HG02981 (cell line): ENCODE measurements at regions not wholly inside any gene's neighbourhood (a gene's known extent, or its start where the extent isn't known, plus 50 kb on each side); places are given as distances from the start of the nearest gene placed in this dataset.
"Not testable (repeated sequence)": the region's sequence is repeated elsewhere in the genome, so short reads cannot be mapped to it uniquely, and the experiment has no call there.

Experiments used
- ATAC-seq: cut with Tn5 transposase; IDR thresholded peaks from one replicate; pipeline ENCODE4 v1.9.1; 2021; ENCODE audit warnings: mild to moderate bottlenecking, moderate library complexity; ENCODE audit not compliant: unreplicated experiment

DNA sequence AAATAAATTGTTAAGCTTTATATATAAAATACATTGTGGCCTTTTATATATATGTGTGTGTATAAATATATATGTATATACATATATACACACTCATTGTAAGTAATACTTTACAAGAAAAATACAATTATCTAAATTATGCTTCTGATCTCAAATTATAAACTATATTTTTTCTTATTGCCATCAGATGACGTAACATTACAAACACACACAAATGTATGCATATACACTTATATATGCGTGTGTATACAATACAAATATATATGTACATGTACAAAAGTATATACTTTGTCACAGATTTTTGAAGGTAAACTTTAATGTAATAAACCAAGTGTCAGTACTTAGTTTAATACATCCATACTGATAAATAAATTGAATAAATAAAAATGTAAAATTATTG lies 278.9 kb upstream of the LMO3 start:
- ATAC-seq: no peak

DNA sequence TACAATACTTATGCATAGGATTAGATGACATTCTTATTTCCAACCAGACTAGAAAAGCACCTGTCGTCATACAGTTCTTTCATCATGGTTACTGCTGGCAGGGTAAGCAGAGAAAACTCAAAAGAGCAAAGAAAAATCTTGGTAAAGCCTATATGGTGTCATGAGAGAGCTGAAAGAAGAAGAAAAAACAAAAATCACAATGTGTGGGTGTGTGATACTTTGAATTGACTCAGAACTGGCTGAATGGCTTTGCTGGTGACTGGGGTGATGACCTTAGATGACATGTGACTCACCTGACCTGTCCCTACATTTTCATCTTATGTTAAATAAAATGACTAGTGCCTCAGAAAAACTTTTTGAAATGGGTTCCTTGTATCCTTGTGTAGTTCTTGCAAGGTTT lies 278.1 kb upstream of the LMO3 start:
- peak; percentile 79 for ATAC-seq

- no peak for ATAC-seq
Measured at GRCh38 chr12:16881986-16882570, 276.1 kb upstream of the LMO3 start.

GRCh38 chr12:16880864-16881285 lies 274.9 kb upstream of the LMO3 start:
- ATAC-seq: no peak

DNA sequence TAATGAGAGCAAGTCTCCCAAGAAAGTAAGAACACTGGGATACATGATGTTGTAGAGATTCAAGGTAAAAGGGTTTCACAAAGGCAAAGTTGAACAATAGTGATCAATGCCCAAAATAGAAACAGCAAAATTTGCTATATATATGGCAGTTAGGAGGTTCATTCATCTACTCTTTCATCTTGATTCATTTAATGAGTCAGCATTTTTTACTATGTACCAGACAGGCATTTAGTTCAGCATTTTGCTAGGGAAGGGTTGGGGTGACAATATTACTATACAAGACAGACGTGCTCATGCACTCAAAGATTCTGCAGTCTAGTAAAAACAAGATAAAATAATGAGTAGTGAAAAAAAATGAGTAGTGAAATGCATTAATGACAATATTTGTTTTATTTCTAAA lies 264.9 kb upstream of the LMO3 start:
- ATAC-seq: no peak

GRCh38 chr12:16863742-16864141 lies 257.8 kb upstream of the LMO3 start:
- ATAC-seq: no peak

GRCh38 chr12:16857456-16857923 lies 251.5 kb upstream of the LMO3 start:
- ATAC-seq: peak; percentile 97

GRCh38 chr12:16854465-16854864 lies 248.5 kb upstream of the LMO3 start:
- ATAC-seq: no peak

GRCh38 chr12:16849473-16849872 lies 243.5 kb upstream of the LMO3 start:
- ATAC-seq: no peak

DNA sequence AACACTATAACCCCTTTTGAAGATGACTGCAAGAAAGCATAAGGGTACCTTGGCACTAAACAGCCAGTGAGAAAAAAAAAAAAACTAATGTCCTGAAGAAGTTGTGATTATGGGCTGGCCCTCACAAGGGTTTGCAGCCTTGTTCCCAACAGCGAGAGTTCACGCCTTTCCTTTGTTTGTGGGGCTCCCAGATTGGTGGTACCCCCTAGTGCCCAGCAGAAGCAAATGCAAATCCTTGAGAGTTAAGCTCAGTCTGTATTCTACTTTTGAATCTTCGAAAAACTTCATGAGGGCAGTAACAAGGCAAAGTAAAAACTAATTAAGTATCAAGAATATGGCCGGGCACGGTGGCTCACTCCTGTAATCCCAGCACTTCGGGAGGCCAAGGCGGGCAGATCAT lies 238.9 kb upstream of the LMO3 start:
- no peak for ATAC-seq

DNA sequence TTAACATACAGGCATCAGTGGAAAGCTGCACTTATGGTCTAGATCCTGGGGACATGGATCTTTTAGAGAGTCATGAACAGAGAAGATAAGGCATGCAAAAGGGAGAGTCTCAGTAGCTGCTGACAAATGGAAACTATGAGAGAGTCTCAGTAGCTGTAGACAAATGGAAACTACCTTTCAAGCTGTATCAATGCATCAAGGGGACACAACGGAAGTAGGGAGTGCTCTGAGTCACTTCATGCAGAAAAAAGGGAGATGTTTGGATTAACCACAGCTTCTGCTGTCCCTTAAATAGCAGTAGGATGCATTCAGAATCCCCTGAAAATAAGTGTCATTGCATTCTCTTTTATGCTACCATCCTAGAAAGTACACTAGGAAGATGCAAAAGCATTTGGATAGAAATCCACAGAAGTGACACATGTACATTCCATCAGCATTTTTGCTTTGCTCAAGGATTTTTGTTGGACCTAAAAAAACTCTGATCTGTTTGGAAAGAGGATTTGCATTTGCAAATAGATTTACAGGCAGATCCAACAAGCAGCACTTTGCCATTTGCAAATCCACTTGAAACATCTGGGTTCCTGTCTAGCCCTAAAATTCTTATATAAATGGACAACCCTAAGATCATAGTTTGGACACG lies 227.5 kb upstream of the LMO3 start:
- peak; percentile 88 for ATAC-seq

GRCh38 chr12:16828891-16829290 lies 222.9 kb upstream of the LMO3 start:
- ATAC-seq: no peak

- no peak for ATAC-seq
Measured at GRCh38 chr12:16807731-16808130, 201.8 kb upstream of the LMO3 start.

DNA sequence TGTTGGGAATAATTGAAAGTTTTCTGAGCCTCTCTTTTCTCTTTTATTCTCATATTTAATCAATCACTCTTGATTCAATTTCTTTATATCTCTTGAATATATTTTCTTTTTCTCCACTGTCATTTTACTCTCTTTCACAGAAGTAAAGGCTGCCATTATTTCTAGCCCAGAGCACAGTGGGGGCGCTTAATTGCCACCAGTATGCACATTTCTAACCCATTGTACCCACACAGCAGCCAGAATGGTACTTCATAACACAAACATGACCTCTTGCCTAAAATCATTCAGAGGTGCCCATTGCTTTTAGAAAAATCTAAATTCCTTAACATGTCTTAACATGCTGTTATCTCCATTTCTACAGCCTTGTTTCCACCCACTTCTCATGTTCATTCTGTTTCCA lies 190.2 kb upstream of the LMO3 start:
- no peak for ATAC-seq

DNA sequence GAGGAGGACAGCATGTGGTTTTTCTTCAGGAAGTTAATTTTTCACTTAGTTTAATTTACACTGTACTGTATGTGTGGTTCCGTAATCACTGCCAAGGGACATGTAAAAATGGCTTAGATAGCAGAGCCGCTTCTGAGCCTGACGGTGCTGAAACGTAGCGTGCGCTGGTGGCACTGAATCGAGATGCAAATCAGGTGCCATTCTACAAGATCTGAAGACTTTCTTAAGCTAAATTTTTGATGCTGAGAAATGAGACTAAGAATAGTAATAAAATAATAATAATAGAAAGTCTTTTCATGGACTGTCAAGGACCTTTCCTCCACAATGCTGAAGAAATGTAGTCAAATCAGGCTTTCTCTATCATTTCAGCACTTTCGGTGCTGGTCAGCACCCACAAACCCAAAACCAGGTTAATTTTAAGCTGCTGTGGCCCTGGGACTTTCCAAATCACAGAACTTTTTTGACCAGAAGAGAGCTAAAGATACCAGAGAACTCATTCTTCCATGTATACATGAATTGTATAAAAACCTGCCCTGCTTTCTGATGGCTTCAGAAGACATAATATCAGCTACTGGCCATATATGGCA lies 183.3 kb upstream of the LMO3 start:
- peak; percentile 84 for ATAC-seq

GRCh38 chr12:16788506-16789203 lies 182.7 kb upstream of the LMO3 start:
- ATAC-seq: no peak

- no peak for ATAC-seq
Measured at GRCh38 chr12:16785953-16786352, 180.0 kb upstream of the LMO3 start.

- ATAC-seq: no peak
Measured at GRCh38 chr12:16785524-16785923, 179.6 kb upstream of the LMO3 start.

DNA sequence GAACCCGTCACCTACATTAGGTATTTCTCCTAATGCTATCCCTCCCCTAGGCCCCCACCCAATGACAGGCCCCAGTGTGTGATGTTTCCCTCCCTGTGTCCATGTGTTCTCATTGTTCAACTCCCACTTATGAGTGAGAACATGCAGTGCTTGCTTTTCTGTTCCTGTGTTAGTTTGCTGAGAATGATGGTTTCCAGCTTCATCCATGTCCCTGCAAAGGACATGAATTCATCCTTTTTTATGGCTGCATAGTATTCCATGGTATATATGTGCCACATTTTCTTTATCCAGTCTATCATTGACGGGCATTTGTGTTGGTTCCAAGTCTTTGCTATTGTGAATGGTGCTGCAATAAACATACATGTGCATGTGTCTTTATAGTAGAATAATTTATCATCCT lies 163.2 kb upstream of the LMO3 start:
- not testable (repeated sequence) for ATAC-seq

- no peak for ATAC-seq
Measured at GRCh38 chr12:16766736-16767135, 160.8 kb upstream of the LMO3 start.

- no peak for ATAC-seq
Measured at GRCh38 chr12:16763901-16764300, 157.9 kb upstream of the LMO3 start.
